ENCODE measurements at regions not wholly inside any gene's neighbourhood (a gene's known extent, or its start where the extent isn't known, plus 50 kb on each side); places are given as distances from the start of the nearest gene placed in this dataset.

- TF ChIP-seq CTCF (IDR thresholded peaks at IDR 0.05; ENCODE audit: control extremely low read depth in 1 of 3, insufficient read depth in 1 of 3, low read depth in 1 of 3, low read length in 3 of 3), result no peak
- no peak for TF ChIP-seq YY1 (IDR thresholded peaks at IDR 0.05; ENCODE audit: low read depth, low read length)
- TF ChIP-seq GABPA (IDR thresholded peaks at IDR 0.05; ENCODE audit: borderline replicate concordance, insufficient read depth, low read length), result no peak
- TF ChIP-seq CREB1 (IDR thresholded peaks at IDR 0.05), result no peak
These were observed 695.5 kb downstream of the INHBA start for GRCh38 chr7:41007351-41007751.
